AG04450 (cell line): ENCODE measurements at regions not wholly inside any gene's neighbourhood (a gene's known extent, or its start where the extent isn't known, plus 50 kb on each side); places are given as distances from the start of the nearest gene placed in this dataset.

ENCODE experiments used
- CTCF ChIA-PET: fragments of 300-600, 350-600 bp; formaldehyde crosslinking; extraction: SDS; loops from one replicate; lab custom pipeline; 2022; ENCODE audit warnings: antibody characterized with exemption, inconsistent platforms; lab: Charles Lee
- POLR2A ChIA-PET: fragments of 350-600 bp; formaldehyde crosslinking; extraction: SDS; loops from one replicate; lab custom pipeline; 2021; ENCODE audit warnings: antibody characterized with exemption, inconsistent platforms; lab: Yijun Ruan, JAX
- DNase-seq: peaks from one replicate; pipeline ENCODE4 v3.0.0-alpha.2; 2011; ENCODE audit warnings: low read depth, low spot score
- H3K27ac ChIP-seq: one replicate; pipeline ENCODE4 v1.5.1; 2012; ENCODE audit warnings: low read depth, low read length, control low read depth
- H3K27me3 ChIP-seq: one replicate; pipeline ENCODE4 v1.6.0; 2012; ENCODE audit warnings: low read length; ENCODE audit not compliant: control insufficient read depth, insufficient read depth
- H3K4me3 ChIP-seq: 2 replicates; pipeline ENCODE4 v1.5.1; 2011; ENCODE audit warnings: mild to moderate bottlenecking, low read depth, low read length, control low read depth
- H3K9me3 ChIP-seq: 2 replicates; pipeline ENCODE4 v1.5.1; 2012; ENCODE audit warnings: low read length; ENCODE audit not compliant: control insufficient read depth, insufficient read depth
- TF ChIP-seq, protein P1 (sequence below): IDR thresholded peaks from 2 replicates; pipeline ENCODE4 v1.5.1; 2011; ENCODE audit warnings: low read depth, low read length, control low read depth, inconsistent platforms

DNA sequence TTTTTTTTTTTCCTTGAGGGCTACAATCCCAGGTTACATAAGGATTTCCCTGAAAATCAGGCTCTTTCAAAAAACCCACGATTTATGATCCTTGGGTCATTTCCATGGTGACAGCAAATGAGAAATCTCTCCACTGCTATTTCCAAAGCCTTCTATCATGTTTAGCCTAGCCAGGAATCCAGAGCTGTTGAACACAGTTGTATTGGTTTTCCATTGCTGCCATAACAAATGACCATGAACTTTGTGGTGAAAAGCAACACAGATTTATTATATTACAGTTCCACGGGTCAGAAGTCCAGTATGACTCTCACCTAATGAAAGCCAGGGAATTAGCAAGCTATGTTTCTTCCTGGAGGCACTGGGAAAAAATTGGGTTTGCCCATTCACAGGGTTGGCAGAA is 106.6 kb downstream of the MAF start:
- Histone ChIP-seq H3K27me3 (no peaks in the 10 kb centered on the region), H3K4me3 (no peak overlapping the region), H3K27ac (no peak overlapping the region), H3K9me3 (peaks cover 26% of the 10 kb centered on the region)
- POLR2A ChIA-PET: no interaction called here
- no peak for DNase-seq
- TF ChIP-seq, protein P1, sequence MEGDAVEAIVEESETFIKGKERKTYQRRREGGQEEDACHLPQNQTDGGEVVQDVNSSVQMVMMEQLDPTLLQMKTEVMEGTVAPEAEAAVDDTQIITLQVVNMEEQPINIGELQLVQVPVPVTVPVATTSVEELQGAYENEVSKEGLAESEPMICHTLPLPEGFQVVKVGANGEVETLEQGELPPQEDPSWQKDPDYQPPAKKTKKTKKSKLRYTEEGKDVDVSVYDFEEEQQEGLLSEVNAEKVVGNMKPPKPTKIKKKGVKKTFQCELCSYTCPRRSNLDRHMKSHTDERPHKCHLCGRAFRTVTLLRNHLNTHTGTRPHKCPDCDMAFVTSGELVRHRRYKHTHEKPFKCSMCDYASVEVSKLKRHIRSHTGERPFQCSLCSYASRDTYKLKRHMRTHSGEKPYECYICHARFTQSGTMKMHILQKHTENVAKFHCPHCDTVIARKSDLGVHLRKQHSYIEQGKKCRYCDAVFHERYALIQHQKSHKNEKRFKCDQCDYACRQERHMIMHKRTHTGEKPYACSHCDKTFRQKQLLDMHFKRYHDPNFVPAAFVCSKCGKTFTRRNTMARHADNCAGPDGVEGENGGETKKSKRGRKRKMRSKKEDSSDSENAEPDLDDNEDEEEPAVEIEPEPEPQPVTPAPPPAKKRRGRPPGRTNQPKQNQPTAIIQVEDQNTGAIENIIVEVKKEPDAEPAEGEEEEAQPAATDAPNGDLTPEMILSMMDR: no peak
- CTCF ChIA-PET: no interaction called here

DNA sequence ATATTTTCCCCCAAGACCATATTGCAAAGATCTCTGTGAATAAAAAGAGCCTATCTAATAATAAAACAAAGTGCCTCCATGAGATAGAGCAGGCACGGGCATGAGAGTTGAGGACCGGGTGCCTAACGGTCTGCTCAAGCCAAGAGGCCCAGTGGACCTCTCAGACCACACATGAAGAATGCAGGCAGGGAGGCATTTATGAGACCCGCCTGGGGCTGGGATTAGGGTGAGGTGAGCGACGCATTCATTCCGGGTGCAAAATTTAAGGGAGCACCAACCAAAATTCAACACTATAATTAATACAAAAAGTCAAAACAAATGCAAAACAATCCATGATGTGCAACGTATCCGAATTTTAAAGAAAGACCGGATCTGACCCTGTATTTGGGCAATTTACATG is 108.5 kb downstream of the MAF start:
- ChIA-PET CTCF (no interaction called here), POLR2A (no interaction called here)
- Histone ChIP-seq H3K27me3 (no peaks in the 10 kb centered on the region), H3K27ac (no peak overlapping the region), H3K9me3 (peaks cover 22% of the 10 kb centered on the region), H3K4me3 (no peak overlapping the region)
- no peak for DNase-seq
- TF ChIP-seq, protein P1: no peak

DNA sequence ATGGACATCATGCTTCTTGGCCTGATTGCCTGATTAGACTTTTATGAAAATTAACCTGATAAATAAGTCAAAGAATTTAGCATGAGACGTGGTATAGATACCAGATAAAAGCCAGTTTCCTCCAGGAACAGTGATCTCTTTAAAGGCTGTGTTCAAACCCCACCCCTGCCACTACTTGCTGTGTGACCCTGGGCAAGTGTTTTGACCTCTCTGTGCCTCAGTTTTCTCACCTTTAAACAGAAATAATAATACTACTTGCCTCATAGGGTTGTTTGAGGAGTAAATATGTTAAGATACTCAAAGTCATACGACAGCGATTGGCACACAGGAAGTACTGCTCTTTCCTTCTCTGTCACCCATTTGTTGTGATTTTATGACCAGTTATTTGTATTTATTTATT is 115.5 kb downstream of the MAF start:
- POLR2A ChIA-PET: no interaction called here
- Histone ChIP-seq H3K27ac (no peak overlapping the region), H3K4me3 (no peak overlapping the region), H3K27me3 (no peaks in the 10 kb centered on the region), H3K9me3 (peaks cover 39% of the 10 kb centered on the region)
- no peak for DNase-seq
- TF ChIP-seq, protein P1: no peak
- CTCF ChIA-PET: no interaction called here

DNA sequence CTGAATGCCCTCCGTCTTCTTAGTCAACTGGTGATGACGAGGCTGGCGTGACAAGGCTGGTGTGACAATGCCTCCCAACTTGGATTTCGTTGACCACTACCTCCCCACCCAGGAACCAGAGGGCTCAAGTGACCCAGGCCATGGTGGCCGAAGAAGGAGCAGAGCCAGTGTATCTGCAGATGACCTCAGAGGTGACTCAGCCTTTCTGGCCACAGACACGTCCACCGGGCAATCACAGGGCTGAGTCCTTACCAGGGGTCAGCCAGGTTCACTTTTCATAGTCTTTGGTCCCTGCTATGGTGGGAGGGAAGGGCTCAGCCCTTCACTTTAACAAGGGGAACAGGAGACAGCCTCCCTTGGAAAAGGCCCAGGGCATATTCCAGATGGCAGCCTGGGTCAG is 116.3 kb downstream of the MAF start:
- TF ChIP-seq, protein P1: no peak
- H3K4me3 ChIP-seq: no peak overlapping the region
- no peak overlapping the region for H3K27ac ChIP-seq
- no peak for DNase-seq
- ChIA-PET CTCF (no interaction called here), POLR2A (no interaction called here)
- no peaks in the 10 kb centered on the region for H3K27me3 ChIP-seq
- H3K9me3 ChIP-seq: peaks cover 35% of the 10 kb centered on the region

DNA sequence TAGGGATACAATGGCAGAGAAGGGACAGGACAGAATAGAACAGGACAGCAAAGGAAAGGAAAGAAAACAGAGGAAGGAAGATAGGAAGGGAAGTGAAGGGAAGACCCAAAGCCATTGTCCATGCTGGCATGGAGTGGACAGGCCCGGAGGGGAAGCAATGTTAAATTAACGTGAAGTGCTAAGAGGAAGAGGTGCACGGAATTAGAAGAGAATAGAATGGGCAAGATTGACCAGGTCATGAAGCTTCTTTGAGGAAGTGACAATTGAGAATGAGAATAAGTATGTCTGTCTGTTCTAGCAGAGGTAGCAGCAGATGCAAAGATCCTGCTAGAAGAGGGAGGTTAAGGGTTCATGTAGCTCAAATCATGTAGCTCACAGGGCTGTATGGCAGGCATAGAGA is 117.2 kb downstream of the MAF start:
- ChIA-PET CTCF (no interaction called here), POLR2A (no interaction called here)
- no peak for DNase-seq
- H3K27me3 ChIP-seq: no peaks in the 10 kb centered on the region
- no peak overlapping the region for H3K4me3 ChIP-seq
- TF ChIP-seq, protein P1: no peak
- no peak overlapping the region for H3K27ac ChIP-seq
- H3K9me3 ChIP-seq: peaks cover 37% of the 10 kb centered on the region
